ENCODE measurements at regions not wholly inside any gene's neighbourhood (a gene's known extent, or its start where the extent isn't known, plus 50 kb on each side); places are given as distances from the start of the nearest gene placed in this dataset.

DNA sequence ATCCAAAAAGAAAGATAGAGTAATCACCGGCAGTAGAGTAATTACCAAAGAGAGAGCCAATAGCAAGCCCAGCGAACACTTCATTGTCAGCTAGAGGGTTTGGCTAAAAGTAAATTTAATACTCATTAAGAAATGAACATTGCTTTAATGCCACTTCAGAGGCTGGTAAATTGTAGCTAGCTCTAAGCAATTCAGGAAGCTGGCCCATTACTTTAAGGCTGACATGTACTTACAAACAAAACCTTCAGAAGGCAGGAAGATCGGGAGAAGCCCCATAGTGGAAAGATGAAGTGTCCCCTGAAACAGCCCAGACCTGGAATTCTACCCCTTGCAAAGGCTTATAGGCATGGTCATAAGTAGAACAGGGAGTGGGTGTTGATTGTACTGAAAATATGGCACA lies 396.6 kb upstream of the ID4 start:
- DNase-seq: no peak
- H3K4me3 ChIP-seq: no peak overlapping the region
- H3K36me3 ChIP-seq: no peaks in the 10 kb centered on the region
- no peak overlapping the region for H3K27ac ChIP-seq
- H3K27me3 ChIP-seq: no peaks in the 10 kb centered on the region
- intact Hi-C loops (cut with DNase I; ENCODE audit: low total_unique reads): no loop called here
- H3K9me3 ChIP-seq: no peaks in the 10 kb centered on the region
- no peaks in the 10 kb centered on the region for H3K4me1 ChIP-seq
- TF ChIP-seq EP300 (IDR thresholded peaks at IDR 0.05) (no peak), POLR2AphosphoS5 (IDR thresholded peaks at IDR 0.05) (no peak)
- TF ChIP-seq, protein P1, sequence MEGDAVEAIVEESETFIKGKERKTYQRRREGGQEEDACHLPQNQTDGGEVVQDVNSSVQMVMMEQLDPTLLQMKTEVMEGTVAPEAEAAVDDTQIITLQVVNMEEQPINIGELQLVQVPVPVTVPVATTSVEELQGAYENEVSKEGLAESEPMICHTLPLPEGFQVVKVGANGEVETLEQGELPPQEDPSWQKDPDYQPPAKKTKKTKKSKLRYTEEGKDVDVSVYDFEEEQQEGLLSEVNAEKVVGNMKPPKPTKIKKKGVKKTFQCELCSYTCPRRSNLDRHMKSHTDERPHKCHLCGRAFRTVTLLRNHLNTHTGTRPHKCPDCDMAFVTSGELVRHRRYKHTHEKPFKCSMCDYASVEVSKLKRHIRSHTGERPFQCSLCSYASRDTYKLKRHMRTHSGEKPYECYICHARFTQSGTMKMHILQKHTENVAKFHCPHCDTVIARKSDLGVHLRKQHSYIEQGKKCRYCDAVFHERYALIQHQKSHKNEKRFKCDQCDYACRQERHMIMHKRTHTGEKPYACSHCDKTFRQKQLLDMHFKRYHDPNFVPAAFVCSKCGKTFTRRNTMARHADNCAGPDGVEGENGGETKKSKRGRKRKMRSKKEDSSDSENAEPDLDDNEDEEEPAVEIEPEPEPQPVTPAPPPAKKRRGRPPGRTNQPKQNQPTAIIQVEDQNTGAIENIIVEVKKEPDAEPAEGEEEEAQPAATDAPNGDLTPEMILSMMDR (IDR thresholded peaks at IDR 0.05): no peak
- 70 to 89% (median 77%) methylated on average over 3 of the region's 3 CpGs for WGBS, 5 donors

DNA sequence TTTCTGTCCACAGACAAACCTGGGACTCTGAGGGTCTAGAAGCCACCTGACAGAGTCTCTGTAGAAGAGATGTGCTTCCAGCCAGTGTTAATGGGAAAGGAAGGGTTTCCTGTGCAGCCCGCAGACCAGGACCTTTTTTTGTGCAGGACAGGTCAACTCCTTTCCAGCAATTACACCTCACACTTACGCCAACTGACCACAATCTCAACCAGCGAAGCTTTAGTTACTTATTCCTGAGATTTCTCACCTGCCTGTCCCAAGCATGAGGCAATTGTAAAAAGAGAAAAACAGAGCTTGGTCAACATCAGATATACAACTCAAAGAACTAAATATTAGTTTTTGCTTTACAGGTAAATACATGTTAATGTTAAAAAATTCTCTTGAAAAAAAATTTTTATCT lies 393.8 kb upstream of the ID4 start:
- WGBS, 5 donors: 91 to 99% (median 93%) methylated on average over 3 of the region's 3 CpGs
- no peak for DNase-seq
- H3K9me3 ChIP-seq: no peaks in the 10 kb centered on the region
- no peak overlapping the region for H3K4me3 ChIP-seq
- H3K4me1 ChIP-seq: no peaks in the 10 kb centered on the region
- no peaks in the 10 kb centered on the region for H3K27me3 ChIP-seq
- TF ChIP-seq EP300 (IDR thresholded peaks at IDR 0.05) (no peak), POLR2A (IDR thresholded peaks at IDR 0.05) (no peak), POLR2AphosphoS5 (IDR thresholded peaks at IDR 0.05) (no peak)
- TF ChIP-seq, protein P1 (IDR thresholded peaks at IDR 0.05): no peak
- intact Hi-C loops (cut with DNase I; ENCODE audit: low total_unique reads): no loop called here
- H3K27ac ChIP-seq: no peak overlapping the region
- H3K36me3 ChIP-seq: no peaks in the 10 kb centered on the region

DNA sequence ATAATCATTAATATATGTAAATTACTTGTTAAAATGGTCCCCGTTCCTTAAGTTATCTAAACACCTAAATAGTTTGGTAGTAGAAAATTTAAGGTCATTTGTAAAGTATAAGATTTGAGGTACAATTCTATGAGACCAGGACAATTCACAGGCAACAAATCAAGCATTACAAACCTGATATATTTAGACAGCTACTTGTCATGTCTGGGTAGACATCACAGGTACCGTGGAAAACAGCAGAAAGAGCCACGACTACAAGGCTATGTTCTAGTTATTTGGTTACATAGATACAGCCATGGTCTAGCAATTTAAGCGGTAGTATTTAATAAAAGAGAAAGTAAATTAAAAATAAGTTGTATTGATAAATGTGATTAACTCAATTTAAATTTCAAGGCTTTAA lies 393.1 kb upstream of the ID4 start:
- no peaks in the 10 kb centered on the region for H3K4me1 ChIP-seq
- H3K9me3 ChIP-seq: no peaks in the 10 kb centered on the region
- intact Hi-C loops (cut with DNase I; ENCODE audit: low total_unique reads): no loop called here
- no peaks in the 10 kb centered on the region for H3K27me3 ChIP-seq
- H3K27ac ChIP-seq: no peak overlapping the region
- no peak overlapping the region for H3K4me3 ChIP-seq
- no peak for TF ChIP-seq POLR2A (IDR thresholded peaks at IDR 0.05)
- no peaks in the 10 kb centered on the region for H3K36me3 ChIP-seq
- WGBS, 5 donors: 57 to 69% (median 61%) methylated on average over 4 of the region's 4 CpGs
- DNase-seq: no peak

DNA sequence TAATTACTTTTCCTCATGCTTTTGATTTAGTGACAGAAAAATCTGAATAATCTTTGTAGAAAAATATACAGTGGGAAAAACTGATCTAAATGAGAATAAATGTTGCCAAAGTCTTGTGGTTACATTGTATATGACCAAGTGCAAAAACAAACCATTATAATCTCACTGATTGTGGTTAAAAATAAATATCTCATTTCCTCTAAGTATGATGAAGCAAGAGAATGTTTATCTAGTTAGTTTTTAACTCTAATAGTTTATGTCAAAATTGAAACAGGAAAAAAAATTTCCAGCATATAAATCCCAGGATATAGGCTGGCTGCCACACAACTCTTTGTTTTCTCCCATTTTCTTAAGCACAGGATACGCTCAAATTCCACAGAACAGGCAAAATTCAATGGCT lies 392.7 kb upstream of the ID4 start:
- Histone ChIP-seq H3K4me1 (no peaks in the 10 kb centered on the region), H3K4me3 (no peak overlapping the region), H3K27me3 (no peaks in the 10 kb centered on the region), H3K27ac (no peak overlapping the region), H3K9me3 (no peaks in the 10 kb centered on the region), H3K36me3 (no peaks in the 10 kb centered on the region)
- no peak for DNase-seq
- TF ChIP-seq POLR2AphosphoS5 (IDR thresholded peaks at IDR 0.05): no peak
- TF ChIP-seq, protein P1 (IDR thresholded peaks at IDR 0.05): no peak
- TF ChIP-seq EP300 (IDR thresholded peaks at IDR 0.05): no peak
- no peak for TF ChIP-seq POLR2A (IDR thresholded peaks at IDR 0.05)
- intact Hi-C loops (cut with DNase I; ENCODE audit: low total_unique reads): no loop called here
- 30 to 59% (median 48%) methylated on average over 1 of the region's 1 CpG for whole genome bisulfite sequencing, 5 donors

DNA sequence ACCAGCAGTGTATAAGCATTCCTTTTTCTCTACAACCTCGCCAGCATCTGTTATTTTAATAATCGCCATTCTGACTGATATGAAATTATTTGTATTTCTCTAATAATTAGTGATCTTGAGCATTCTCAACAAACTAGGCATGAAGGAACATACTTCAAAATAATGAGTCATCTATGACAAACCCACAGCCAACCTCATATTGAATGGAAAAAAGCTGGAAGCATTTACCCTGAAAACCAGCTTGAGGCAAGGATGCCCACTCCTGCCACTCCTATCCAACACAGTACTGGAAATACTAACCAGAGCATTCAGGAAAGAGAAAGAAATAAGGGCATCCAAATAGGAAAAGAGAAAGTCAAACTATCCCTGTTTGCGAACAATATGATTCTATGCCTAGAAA lies 390.6 kb upstream of the ID4 start:
- WGBS, 5 donors: 79 to 96% (median 93%) methylated on average over 3 of the region's 3 CpGs
- DNase-seq: no peak
- intact Hi-C loops (cut with DNase I; ENCODE audit: low total_unique reads): no loop called here
- H3K4me3 ChIP-seq: no peak overlapping the region
- H3K27ac ChIP-seq: no peak overlapping the region
- no peaks in the 10 kb centered on the region for H3K27me3 ChIP-seq
- TF ChIP-seq, protein P1 (IDR thresholded peaks at IDR 0.05): no peak
- TF ChIP-seq EP300 (IDR thresholded peaks at IDR 0.05) (no peak), POLR2A (IDR thresholded peaks at IDR 0.05) (no peak), POLR2AphosphoS5 (IDR thresholded peaks at IDR 0.05) (no peak)
- no peaks in the 10 kb centered on the region for H3K9me3 ChIP-seq
- no peaks in the 10 kb centered on the region for H3K4me1 ChIP-seq
- H3K36me3 ChIP-seq: no peaks in the 10 kb centered on the region
